Tibial nerve (tissue), 4 donors: ENCODE measurements at regions not wholly inside any gene's neighbourhood (a gene's known extent, or its start where the extent isn't known, plus 50 kb on each side); places are given as distances from the start of the nearest gene placed in this dataset.
"Not testable (repeated sequence)": the region's sequence is repeated elsewhere in the genome, so short reads cannot be mapped to it uniquely, and the experiment has no call there.

Experiments used
- DNase-seq, 2 donors: peaks; one replicate each; pipeline ENCODE4 v3.0.0-alpha.2; 2019; ENCODE audit warnings: low spot score in 2 of 2
- H3K27ac ChIP-seq, 4 donors: fragments of 200-600 bp; sonication (generic) in 3 of 4; one replicate each; pipeline ENCODE4 v1.5.1; 2017 to 2019; ENCODE audit warnings: mild to moderate bottlenecking in 1 of 4
- H3K27me3 ChIP-seq, 2 donors: fragments of 200-600 bp; sonication (generic) in 1 of 2; one replicate each; pipeline versions ENCODE4 v1.5.1 to v1.6.0; 2017 to 2019
- H3K36me3 ChIP-seq, 3 donors: fragments of 200-600 bp; sonication (generic); one replicate each; pipeline ENCODE4 v1.5.1; 2018 to 2019
- H3K4me1 ChIP-seq, 4 donors: fragments of 200-600 bp; sonication (generic) in 3 of 4; one replicate each; pipeline ENCODE4 v1.5.1; 2017 to 2019
- H3K4me3 ChIP-seq, 4 donors: fragments of 200-600 bp; sonication (generic) in 3 of 4; one replicate each; pipeline ENCODE4 v1.5.1; 2017 to 2019; ENCODE audit warnings: mild to moderate bottlenecking in 1 of 4, moderate library complexity in 1 of 4
- H3K9me3 ChIP-seq, 4 donors: fragments of 200-600 bp; sonication (generic) in 3 of 4; one replicate each; pipeline ENCODE4 v1.5.1; 2017 to 2019
- EP300 ChIP-seq, 2 donors: sonication (generic); formaldehyde crosslinking; IDR thresholded peaks; one replicate each; pipeline ENCODE4 v1.6.1; 2017; ENCODE audit warnings: antibody characterized with exemption in 2 of 2, mild to moderate bottlenecking in 1 of 2
- POLR2A ChIP-seq, 2 donors: fragments of 450-650 bp; IDR thresholded peaks; one replicate each; pipeline ENCODE4 v1.6.1; 2017; ENCODE audit warnings: antibody characterized with exemption in 2 of 2, mild to moderate bottlenecking in 2 of 2, moderate library complexity in 2 of 2
- WGBS, 2 donors: methylation state at CpG; one replicate each; pipeline ENCODE4 v1.1.5; 2018; 5-methylcytosine and 5-hydroxymethylcytosine counted together
- TF ChIP-seq, protein P1 (sequence below), 5 experiments: fragments of 200-600 bp in 3 of 5; fragments of 450-650 bp in 2 of 5; sonication (generic) in 3 of 5; IDR thresholded peaks; one replicate each; pipeline ENCODE4 v1.5.1; 2016 to 2019; ENCODE audit warnings: antibody characterized with exemption in 5 of 5, mild to moderate bottlenecking in 3 of 5, moderate library complexity in 2 of 5

DNA sequence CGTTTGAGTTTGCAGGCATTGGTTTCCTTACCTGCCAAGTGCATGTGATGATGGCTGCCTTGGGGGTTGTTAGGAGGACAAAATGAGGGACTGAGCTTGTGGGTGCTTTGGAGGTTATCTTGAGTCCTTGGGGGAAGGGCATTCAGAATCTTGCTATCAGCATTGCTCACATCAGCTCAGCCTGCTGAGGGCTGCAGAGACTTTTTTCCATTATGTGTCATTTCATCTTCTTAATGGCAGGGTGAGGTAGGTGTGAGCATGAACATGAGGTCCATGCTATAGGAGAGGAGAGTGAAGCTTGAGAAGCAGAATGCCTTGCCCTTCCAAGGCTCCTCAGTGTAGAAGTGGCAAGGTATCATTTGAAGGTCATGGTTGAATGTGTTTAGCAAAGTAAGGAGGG lies 112.3 kb downstream of the MIAT start:
- TF ChIP-seq, protein P1, sequence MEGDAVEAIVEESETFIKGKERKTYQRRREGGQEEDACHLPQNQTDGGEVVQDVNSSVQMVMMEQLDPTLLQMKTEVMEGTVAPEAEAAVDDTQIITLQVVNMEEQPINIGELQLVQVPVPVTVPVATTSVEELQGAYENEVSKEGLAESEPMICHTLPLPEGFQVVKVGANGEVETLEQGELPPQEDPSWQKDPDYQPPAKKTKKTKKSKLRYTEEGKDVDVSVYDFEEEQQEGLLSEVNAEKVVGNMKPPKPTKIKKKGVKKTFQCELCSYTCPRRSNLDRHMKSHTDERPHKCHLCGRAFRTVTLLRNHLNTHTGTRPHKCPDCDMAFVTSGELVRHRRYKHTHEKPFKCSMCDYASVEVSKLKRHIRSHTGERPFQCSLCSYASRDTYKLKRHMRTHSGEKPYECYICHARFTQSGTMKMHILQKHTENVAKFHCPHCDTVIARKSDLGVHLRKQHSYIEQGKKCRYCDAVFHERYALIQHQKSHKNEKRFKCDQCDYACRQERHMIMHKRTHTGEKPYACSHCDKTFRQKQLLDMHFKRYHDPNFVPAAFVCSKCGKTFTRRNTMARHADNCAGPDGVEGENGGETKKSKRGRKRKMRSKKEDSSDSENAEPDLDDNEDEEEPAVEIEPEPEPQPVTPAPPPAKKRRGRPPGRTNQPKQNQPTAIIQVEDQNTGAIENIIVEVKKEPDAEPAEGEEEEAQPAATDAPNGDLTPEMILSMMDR (IDR thresholded peaks at IDR 0.05): no peak
- TF ChIP-seq EP300 (IDR thresholded peaks at IDR 0.05) (no peak), POLR2A (IDR thresholded peaks at IDR 0.05) (no peak)
- Histone ChIP-seq H3K36me3 (peaks cover 0 to 20% (median 0%) of the 10 kb centered on the region in 3 donors), H3K4me1 (no peaks in the 10 kb centered on the region), H3K9me3 (peaks cover 0 to 1% (median 0%) of the 10 kb centered on the region in 4 donors), H3K27me3 (no peaks in the 10 kb centered on the region), H3K4me3 (no peak overlapping the region), H3K27ac (no peak overlapping the region)
- DNase-seq: no peak
- whole genome bisulfite sequencing, 2 donors: 65 to 88% methylated on average over 1 of the region's 1 CpG

DNA sequence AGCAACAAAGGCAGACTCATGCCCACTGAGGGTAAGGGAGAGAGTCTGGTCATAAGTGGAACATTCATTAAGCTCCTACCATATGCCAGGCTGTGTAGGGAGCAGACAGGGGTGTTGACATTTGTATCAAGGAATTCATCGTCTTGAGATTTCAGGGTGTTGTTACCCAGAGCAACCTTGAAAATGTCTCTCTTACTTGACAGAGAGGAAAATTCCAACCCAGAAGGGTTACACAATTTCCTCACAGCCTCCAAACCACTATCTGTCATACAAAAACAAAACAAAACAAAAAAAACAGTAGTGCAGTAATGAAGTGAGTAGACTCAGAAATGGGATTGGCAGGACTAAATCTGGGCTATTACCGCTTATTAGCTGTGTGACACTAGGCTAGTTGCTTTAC lies 113.2 kb downstream of the MIAT start:
- Histone ChIP-seq H3K4me3 (no peak overlapping the region), H3K36me3 (peaks cover 0 to 28% (median 0%) of the 10 kb centered on the region in 3 donors), H3K27me3 (no peaks in the 10 kb centered on the region), H3K4me1 (no peaks in the 10 kb centered on the region), H3K27ac (no peak overlapping the region), H3K9me3 (peaks cover 0 to 8% (median 0%) of the 10 kb centered on the region in 4 donors)
- TF ChIP-seq, protein P1 (IDR thresholded peaks at IDR 0.05): no peak
- no peak for TF ChIP-seq POLR2A (IDR thresholded peaks at IDR 0.05)
- no peak for TF ChIP-seq EP300 (IDR thresholded peaks at IDR 0.05)
- DNase-seq: no peak
- WGBS, 2 donors: 77 to 78% methylated on average over 2 of the region's 2 CpGs

DNA sequence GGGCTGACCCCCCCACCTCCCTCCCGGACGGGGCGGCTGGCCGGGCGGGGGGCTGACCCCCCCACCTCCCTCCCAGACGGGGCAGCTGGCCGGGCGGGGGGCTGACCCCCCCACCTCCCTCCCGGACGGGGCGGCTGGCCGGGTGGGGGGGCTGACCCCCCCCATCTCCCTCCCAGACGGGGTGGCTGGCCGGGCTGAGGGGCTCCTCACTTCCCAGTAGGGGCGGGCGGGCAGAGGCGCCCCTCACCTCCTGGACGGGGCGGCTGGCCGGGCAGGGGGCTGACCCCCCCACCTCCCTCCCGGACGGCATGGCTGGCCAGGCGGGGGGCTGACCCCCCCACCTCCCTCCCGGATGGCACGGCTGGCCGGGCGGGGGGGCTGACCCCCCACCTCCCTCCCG lies 115.7 kb downstream of the MIAT start:
- WGBS, 2 donors: no CpG with 5 or more reads among the region's 28 CpGs
- DNase-seq, H3K27ac ChIP-seq, H3K4me1 ChIP-seq, H3K4me3 ChIP-seq, H3K27me3 ChIP-seq: not testable (repeated sequence)
- Histone ChIP-seq H3K9me3 (peaks cover 0 to 11% (median 0%) of the 10 kb centered on the region in 4 donors), H3K36me3 (peaks cover 0 to 42% (median 0%) of the 10 kb centered on the region in 3 donors)

DNA sequence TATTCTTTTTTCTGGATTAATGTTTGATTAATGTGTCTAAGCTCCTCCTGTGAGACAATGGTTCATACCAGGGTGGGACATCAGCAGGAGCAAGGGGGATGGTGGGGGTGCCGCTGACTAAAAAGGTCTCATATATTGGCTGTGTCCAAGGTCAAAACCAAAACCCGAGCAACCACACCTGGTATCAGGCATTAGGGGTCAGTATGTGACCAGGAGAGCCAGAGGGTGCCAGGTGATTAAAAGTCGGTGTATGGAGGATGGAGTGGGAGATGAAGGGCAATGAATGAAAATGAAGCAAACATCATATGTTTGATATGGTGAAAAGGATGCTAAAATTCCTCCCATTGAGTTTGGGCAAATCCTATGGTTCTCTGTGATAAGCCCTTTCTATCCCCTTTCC lies 118.0 kb downstream of the MIAT start:
- no peak overlapping the region for H3K27ac ChIP-seq
- no peak for DNase-seq
- TF ChIP-seq, protein P1 (IDR thresholded peaks at IDR 0.05): no peak
- no peak for TF ChIP-seq EP300 (IDR thresholded peaks at IDR 0.05)
- TF ChIP-seq POLR2A (IDR thresholded peaks at IDR 0.05): no peak
- 94 to 95% methylated on average over 3 of the region's 3 CpGs for WGBS, 2 donors
- no peaks in the 10 kb centered on the region for H3K27me3 ChIP-seq
- peaks cover 0 to 66% (median 0%) of the 10 kb centered on the region in 3 donors for H3K36me3 ChIP-seq
- H3K4me3 ChIP-seq: no peak overlapping the region
- peaks cover 0 to 11% (median 0%) of the 10 kb centered on the region in 4 donors for H3K9me3 ChIP-seq
- H3K4me1 ChIP-seq: no peaks in the 10 kb centered on the region

- H3K9me3 ChIP-seq: peaks cover 0 to 11% (median 0%) of the 10 kb centered on the region in 4 donors
- no peaks in the 10 kb centered on the region for H3K4me1 ChIP-seq
- no peak for DNase-seq
- H3K36me3 ChIP-seq: peaks cover 0 to 82% (median 0%) of the 10 kb centered on the region in 3 donors
- no peaks in the 10 kb centered on the region for H3K27me3 ChIP-seq
- TF ChIP-seq POLR2A (IDR thresholded peaks at IDR 0.05) (no peak), EP300 (IDR thresholded peaks at IDR 0.05) (no peak)
- TF ChIP-seq, protein P1 (IDR thresholded peaks at IDR 0.05): no peak
- no peak overlapping the region for H3K4me3 ChIP-seq
- 35 to 38% methylated on average over 6 of the region's 6 CpGs for WGBS, 2 donors
- H3K27ac ChIP-seq: no peak overlapping the region
Observed at GRCh38 chr22:26777156-26777801, 119.9 kb downstream of the MIAT start.
